ENCODE measurements at regions not wholly inside any gene's neighbourhood (a gene's known extent, or its start where the extent isn't known, plus 50 kb on each side); places are given as distances from the start of the nearest gene placed in this dataset.

- H3K27me3 ChIP-seq: no peaks in the 10 kb centered on the region
- no peaks in the 10 kb centered on the region for H3K36me3 ChIP-seq (replicated peaks in 1 of 2)
- WGBS, 4 donors: 68 to 90% (median 79%) methylated on average over 1 of the region's 1 CpG
- TF ChIP-seq POLR2A (IDR thresholded peaks at IDR 0.05): no peak
- no peak for TF ChIP-seq CTCF (IDR thresholded peaks at IDR 0.05)
- no peaks in the 10 kb centered on the region for H3K9me3 ChIP-seq (replicated peaks in 1 of 3)
- H3K4me3 ChIP-seq: no peak overlapping the region
- no peak overlapping the region for H3K27ac ChIP-seq
- DNase-seq: no peak
- intact Hi-C loops (cut with DNase I): no loop called here
- no peaks in the 10 kb centered on the region for H3K4me1 ChIP-seq (replicated peaks in 1 of 2)
Measured at GRCh38 chr7:20521243-20521642, 94.2 kb upstream of the ABCB5 start.

- intact Hi-C loops (cut with DNase I): no loop called here
- Histone ChIP-seq H3K36me3 (replicated peaks in 1 of 2) (no peaks in the 10 kb centered on the region), H3K27me3 (no peaks in the 10 kb centered on the region), H3K27ac (no peak overlapping the region), H3K4me3 (no peak overlapping the region), H3K4me1 (replicated peaks in 1 of 2) (no peaks in the 10 kb centered on the region), H3K9me3 (replicated peaks in 1 of 3) (peaks cover 0 to 4% (median 0%) of the 10 kb centered on the region in 3 donors)
- 81 to 94% (median 89%) methylated on average over 2 of the region's 2 CpGs; no CpG with 5 or more reads in 1 of the 4 donors for WGBS, 4 donors
- DNase-seq: no peak
- TF ChIP-seq POLR2A (IDR thresholded peaks at IDR 0.05) (no peak), CTCF (IDR thresholded peaks at IDR 0.05) (no peak)
Measured at GRCh38 chr7:20529260-20529659, 86.2 kb upstream of the ABCB5 start.

DNA sequence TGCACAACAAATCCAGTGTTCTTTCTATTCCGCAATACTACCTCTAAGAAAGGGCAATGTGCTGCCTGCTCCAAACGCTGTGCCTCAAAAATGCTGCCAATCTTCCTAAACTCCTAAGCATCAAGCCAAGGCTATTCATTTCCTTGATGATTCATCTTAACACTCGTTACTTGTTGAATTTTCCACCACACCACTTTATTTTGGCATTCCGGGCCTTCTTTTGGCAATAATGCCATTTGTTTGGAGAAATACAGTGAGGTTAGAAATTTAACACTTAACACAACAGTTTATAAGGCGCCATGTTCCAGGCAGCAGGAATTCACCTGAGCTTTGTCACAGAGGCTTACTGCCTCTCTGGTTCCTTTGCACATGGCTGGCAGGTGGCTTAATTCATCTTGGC is 82.6 kb upstream of the ABCB5 start:
- TF ChIP-seq CTCF (IDR thresholded peaks at IDR 0.05) (no peak), POLR2A (IDR thresholded peaks at IDR 0.05) (no peak)
- Histone ChIP-seq H3K27ac (no peak overlapping the region), H3K36me3 (replicated peaks in 1 of 2) (no peaks in the 10 kb centered on the region), H3K9me3 (replicated peaks in 1 of 3) (peaks cover 0 to 4% (median 0%) of the 10 kb centered on the region in 3 donors), H3K4me1 (replicated peaks in 1 of 2) (no peaks in the 10 kb centered on the region), H3K27me3 (no peaks in the 10 kb centered on the region), H3K4me3 (no peak overlapping the region)
- intact Hi-C loops (cut with DNase I): no loop called here
- WGBS, 4 donors: 79 to 87% (median 86%) methylated on average over 5 of the region's 5 CpGs
- DNase-seq: no peak

DNA sequence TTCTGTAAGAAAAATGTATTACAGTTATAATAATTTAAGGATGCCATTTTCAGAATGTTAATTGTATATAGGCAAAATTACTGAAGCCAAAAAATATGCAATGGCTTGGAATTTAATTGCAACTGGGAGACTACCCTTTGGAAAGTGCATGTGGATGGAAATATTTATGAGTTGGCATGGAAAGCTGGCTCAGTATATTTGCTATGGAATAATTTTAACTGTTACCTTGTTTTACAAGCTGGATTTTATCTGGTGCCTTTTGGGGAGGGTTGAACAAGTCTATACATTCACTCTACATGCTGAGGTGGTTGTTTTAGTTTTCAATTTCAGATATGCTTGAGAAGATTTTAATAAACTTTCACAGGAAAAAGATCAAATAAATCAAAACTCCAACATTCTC is 80.9 kb upstream of the ABCB5 start:
- no peaks in the 10 kb centered on the region for H3K4me1 ChIP-seq (replicated peaks in 1 of 2)
- no peaks in the 10 kb centered on the region for H3K9me3 ChIP-seq (replicated peaks in 1 of 3)
- H3K4me3 ChIP-seq: no peak overlapping the region
- intact Hi-C loops (cut with DNase I): no loop called here
- H3K27ac ChIP-seq: no peak overlapping the region
- no peak for DNase-seq
- H3K36me3 ChIP-seq (replicated peaks in 1 of 2): no peaks in the 10 kb centered on the region
- no peak for TF ChIP-seq CTCF (IDR thresholded peaks at IDR 0.05)
- TF ChIP-seq POLR2A (IDR thresholded peaks at IDR 0.05): no peak
- no peaks in the 10 kb centered on the region for H3K27me3 ChIP-seq

All from adrenal gland (tissue), 9 donors.